ENCODE measurements at regions not wholly inside any gene's neighbourhood (a gene's known extent, or its start where the extent isn't known, plus 50 kb on each side); places are given as distances from the start of the nearest gene placed in this dataset.

DNA sequence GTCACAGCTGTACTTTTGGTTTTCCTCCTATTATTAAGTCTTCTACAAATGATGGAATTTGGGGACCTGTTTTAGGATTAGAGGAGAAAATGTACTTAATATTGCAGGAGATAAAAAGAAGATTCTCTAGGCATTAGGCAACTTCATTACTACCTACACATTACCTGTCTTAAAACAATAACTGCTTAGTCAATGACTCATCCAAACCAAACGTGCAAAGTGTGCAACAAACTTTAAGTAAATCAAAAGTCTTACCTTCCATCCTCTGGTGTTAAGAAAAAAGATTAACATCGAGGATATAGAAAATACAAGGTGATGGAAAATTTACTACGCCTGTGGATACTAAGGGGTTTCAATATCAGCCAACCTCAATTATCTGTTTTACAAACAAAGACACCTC, 285.3 kb upstream of the KYNU start:
- H3K36me3 Mint-ChIP-seq (ENCODE audit: unreplicated experiment) = no peaks in the 10 kb centered on the region
- H3K27ac Mint-ChIP-seq (ENCODE audit: unreplicated experiment) = no peak overlapping the region
- peaks cover 2% of the 10 kb centered on the region for H3K4me1 Mint-ChIP-seq (ENCODE audit: low read depth, unreplicated experiment)
- no peaks in the 10 kb centered on the region for H3K9me3 Mint-ChIP-seq (ENCODE audit: unreplicated experiment)
- TF ChIP-seq, protein P1, sequence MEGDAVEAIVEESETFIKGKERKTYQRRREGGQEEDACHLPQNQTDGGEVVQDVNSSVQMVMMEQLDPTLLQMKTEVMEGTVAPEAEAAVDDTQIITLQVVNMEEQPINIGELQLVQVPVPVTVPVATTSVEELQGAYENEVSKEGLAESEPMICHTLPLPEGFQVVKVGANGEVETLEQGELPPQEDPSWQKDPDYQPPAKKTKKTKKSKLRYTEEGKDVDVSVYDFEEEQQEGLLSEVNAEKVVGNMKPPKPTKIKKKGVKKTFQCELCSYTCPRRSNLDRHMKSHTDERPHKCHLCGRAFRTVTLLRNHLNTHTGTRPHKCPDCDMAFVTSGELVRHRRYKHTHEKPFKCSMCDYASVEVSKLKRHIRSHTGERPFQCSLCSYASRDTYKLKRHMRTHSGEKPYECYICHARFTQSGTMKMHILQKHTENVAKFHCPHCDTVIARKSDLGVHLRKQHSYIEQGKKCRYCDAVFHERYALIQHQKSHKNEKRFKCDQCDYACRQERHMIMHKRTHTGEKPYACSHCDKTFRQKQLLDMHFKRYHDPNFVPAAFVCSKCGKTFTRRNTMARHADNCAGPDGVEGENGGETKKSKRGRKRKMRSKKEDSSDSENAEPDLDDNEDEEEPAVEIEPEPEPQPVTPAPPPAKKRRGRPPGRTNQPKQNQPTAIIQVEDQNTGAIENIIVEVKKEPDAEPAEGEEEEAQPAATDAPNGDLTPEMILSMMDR (IDR thresholded peaks at IDR 0.05; ENCODE audit: partially characterized antibody, unreplicated experiment) = no peak
- H3K27me3 Mint-ChIP-seq (ENCODE audit: unreplicated experiment) = no peaks in the 10 kb centered on the region
- H3K4me3 Mint-ChIP-seq (ENCODE audit: unreplicated experiment) = no peak overlapping the region
- DNase-seq = no peak

DNA sequence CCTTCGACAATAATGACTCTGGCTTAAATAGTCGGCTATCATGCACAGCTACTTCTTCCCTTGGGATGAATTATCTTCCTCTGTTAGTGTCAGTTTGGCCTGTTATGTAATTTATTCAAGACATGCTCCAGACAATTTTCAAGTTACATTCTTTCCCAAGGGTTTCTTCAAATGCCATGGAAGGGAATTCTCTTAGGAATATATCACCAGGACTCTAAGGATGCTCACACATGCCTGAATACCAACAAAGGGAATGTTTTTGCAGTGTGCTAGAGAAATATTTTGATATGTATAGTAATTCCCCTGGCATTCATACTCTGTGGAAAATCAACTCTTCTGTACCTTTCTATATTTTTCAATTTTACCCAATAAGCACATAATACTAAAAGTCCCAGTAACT, 286.0 kb upstream of the KYNU start:
- no peak overlapping the region for H3K4me3 Mint-ChIP-seq (ENCODE audit: unreplicated experiment)
- H3K9me3 Mint-ChIP-seq (ENCODE audit: unreplicated experiment) = no peaks in the 10 kb centered on the region
- H3K4me1 Mint-ChIP-seq (ENCODE audit: low read depth, unreplicated experiment) = peaks cover 2% of the 10 kb centered on the region

DNA sequence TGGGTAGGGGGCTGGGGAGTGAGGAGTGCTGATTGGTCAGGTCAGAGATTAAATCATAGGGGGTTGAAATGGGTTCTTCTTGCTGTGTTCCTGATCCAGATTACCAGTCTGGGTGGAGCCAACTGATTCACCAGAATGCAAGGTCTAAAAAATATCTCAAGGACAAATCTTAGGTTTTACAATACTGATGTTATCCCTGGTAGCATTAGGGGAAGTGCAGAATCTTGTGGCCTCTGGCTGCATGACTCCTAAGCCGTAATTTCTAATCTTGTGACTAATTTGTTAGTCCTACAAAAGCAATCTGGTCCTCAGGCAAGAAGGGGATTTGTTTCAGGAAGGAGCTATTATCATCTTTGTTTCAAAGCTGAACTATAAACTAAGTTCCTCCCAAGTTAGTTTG, 289.2 kb upstream of the KYNU start:
- Mint-ChIP-seq H3K27me3 (ENCODE audit: unreplicated experiment) (peaks cover 2% of the 10 kb centered on the region), H3K4me1 (ENCODE audit: low read depth, unreplicated experiment) (no peaks in the 10 kb centered on the region), H3K4me3 (ENCODE audit: unreplicated experiment) (no peak overlapping the region), H3K27ac (ENCODE audit: unreplicated experiment) (no peak overlapping the region), H3K36me3 (ENCODE audit: unreplicated experiment) (no peaks in the 10 kb centered on the region), H3K9me3 (ENCODE audit: unreplicated experiment) (no peaks in the 10 kb centered on the region)
- TF ChIP-seq, protein P1 (IDR thresholded peaks at IDR 0.05; ENCODE audit: partially characterized antibody, unreplicated experiment) = no peak
- no peak for DNase-seq

More for the DNA sequence above, 286.0 kb upstream of the KYNU start:
- H3K27ac Mint-ChIP-seq (ENCODE audit: unreplicated experiment) = no peak overlapping the region
- no peaks in the 10 kb centered on the region for H3K36me3 Mint-ChIP-seq (ENCODE audit: unreplicated experiment)
- TF ChIP-seq, protein P1 (IDR thresholded peaks at IDR 0.05; ENCODE audit: partially characterized antibody, unreplicated experiment) = no peak
- H3K27me3 Mint-ChIP-seq (ENCODE audit: unreplicated experiment) = no peaks in the 10 kb centered on the region
- DNase-seq = no peak

DNA sequence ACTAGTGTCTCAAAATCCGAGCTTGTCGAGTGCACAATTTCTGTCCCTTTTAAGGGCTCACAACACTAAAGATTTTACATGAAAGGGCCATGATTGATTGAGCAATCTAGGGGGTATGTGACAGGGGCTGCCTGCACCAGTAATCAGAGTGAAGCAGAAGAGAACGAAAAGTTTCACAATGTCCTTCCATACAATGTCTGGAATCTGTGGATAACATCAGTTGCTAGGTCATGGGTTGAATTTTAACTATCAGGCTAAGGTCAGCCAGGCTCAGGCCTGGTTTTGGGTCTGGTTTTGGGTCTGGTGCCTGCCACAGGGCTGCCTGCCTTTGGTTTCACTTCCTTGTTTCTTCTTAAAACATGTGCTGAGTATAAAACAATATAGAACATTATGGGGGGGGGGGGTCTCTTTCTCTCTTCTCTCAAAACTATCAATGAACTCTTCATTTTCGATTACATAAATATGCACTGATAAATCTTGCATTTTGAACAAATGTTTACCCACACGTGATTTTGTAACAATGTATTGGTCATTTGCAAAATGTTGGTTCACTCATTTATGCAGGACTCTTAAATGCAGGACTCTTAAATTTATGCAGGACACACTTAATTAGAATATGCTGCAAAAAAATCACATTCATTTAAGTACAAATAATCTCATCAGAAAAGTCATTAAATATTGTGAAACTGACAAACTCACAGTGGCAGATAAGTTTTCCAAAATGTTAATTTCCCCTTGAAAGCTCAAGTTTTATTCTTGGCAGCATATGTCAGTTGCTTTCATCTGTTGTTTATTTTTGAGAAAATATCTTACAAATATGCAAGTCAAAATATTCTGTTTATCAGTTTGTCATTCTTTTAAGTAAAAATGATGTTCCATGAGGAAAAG, 290.5 kb upstream of the KYNU start:
- Mint-ChIP-seq H3K4me1 (ENCODE audit: low read depth, unreplicated experiment) (no peaks in the 10 kb centered on the region), H3K27me3 (ENCODE audit: unreplicated experiment) (peaks cover 2% of the 10 kb centered on the region), H3K9me3 (ENCODE audit: unreplicated experiment) (no peaks in the 10 kb centered on the region), H3K27ac (ENCODE audit: unreplicated experiment) (no peak overlapping the region), H3K36me3 (ENCODE audit: unreplicated experiment) (no peaks in the 10 kb centered on the region), H3K4me3 (ENCODE audit: unreplicated experiment) (no peak overlapping the region)
- no peak for DNase-seq
- TF ChIP-seq, protein P1 (IDR thresholded peaks at IDR 0.05; ENCODE audit: partially characterized antibody, unreplicated experiment) = no peak

DNA sequence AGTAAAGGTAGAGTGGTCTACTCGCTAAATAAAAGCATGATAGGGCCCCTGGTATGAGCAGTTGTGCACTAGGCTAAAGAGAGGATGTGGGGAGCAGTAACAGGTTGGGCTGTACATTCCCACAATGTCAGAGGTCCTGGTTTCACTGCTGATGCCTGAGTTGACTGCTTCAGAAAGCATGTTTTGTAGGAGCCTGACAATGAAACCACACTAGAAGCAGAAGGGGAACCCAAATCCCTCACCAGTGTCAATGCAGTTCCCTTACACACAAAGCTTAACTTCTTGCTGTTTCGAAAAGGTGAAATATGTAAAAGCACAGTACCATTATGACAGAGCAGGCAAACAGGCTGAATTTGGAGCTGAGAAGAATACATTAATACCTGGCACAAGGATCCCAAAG, 291.7 kb upstream of the KYNU start:
- peaks cover 2% of the 10 kb centered on the region for H3K27me3 Mint-ChIP-seq (ENCODE audit: unreplicated experiment)
- TF ChIP-seq, protein P1 (IDR thresholded peaks at IDR 0.05; ENCODE audit: partially characterized antibody, unreplicated experiment) = no peak
- no peak overlapping the region for H3K27ac Mint-ChIP-seq (ENCODE audit: unreplicated experiment)
- H3K4me3 Mint-ChIP-seq (ENCODE audit: unreplicated experiment) = no peak overlapping the region
- H3K9me3 Mint-ChIP-seq (ENCODE audit: unreplicated experiment) = no peaks in the 10 kb centered on the region
- no peaks in the 10 kb centered on the region for H3K4me1 Mint-ChIP-seq (ENCODE audit: low read depth, unreplicated experiment)
- no peaks in the 10 kb centered on the region for H3K36me3 Mint-ChIP-seq (ENCODE audit: unreplicated experiment)
- DNase-seq = no peak
